HFF-Myc (cell line): ENCODE measurements at regions not wholly inside any gene's neighbourhood (a gene's known extent, or its start where the extent isn't known, plus 50 kb on each side); places are given as distances from the start of the nearest gene placed in this dataset.
"Not testable (repeated sequence)": the region's sequence is repeated elsewhere in the genome, so short reads cannot be mapped to it uniquely, and the experiment has no call there.

Experiments used
- DNase-seq: peaks from one replicate; pipeline ENCODE4 v3.0.0-alpha.2; 2011; ENCODE audit warnings: low read depth; ENCODE audit errors: extremely low read depth
- H3K4me3 ChIP-seq: replicated peaks from 2 replicates; pipeline ENCODE4 v1.5.1; 2011; ENCODE audit warnings: low read depth, mild to moderate bottlenecking, control low read depth, low read length
- TF ChIP-seq, protein P1 (sequence below): IDR thresholded peaks from 2 replicates; pipeline ENCODE4 v1.5.1; 2012; ENCODE audit warnings: mild to moderate bottlenecking, low read depth, low read length, control low read depth; ENCODE audit errors: missing control alignments

DNA sequence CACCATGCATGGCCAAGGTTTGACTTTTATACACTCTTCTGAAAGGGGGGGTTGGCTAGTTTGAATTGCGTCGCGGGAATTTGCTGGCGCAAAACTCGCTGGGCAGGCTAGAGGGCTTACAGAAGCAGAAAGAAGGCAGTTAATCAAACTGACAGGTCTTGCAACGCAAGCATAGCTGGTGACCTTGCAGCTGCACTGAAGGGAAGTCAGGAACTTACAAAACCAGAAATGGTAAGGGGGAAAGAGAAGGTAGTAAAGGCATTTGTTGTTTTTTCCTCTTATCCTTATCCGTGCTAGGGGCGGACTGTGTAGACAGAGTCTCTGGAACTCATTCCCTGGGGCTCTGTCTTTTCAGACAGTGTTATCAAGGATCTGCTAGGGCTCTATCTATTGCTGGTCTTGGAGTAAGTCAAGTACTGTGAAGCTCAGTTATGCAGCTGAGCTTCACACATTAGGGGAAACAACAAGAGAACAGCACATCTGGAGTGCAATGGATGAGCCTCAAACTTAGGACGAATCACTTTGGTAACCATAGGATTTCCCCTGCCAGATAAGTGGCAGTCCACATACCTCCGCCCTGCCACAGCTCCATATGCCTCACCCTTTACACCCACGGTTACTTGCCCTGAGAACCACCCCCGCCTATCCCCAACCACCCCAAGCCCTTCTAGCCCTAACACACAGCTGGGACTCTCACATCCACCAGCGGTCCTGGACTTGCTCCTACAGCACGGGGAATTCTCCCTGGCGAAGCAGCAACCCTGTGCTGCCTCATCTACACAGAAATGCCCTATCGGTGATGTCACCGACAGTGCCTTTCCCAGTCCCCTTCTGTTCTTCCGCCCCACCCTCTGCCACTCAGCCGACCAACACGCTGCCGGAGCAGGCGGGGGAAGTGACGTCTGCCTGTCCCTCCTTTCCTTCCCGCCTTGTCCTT, 251.4 kb downstream of the FAM72C start:
- H3K4me3 ChIP-seq = no peak overlapping the region
- DNase-seq = no peak
- TF ChIP-seq, protein P1, sequence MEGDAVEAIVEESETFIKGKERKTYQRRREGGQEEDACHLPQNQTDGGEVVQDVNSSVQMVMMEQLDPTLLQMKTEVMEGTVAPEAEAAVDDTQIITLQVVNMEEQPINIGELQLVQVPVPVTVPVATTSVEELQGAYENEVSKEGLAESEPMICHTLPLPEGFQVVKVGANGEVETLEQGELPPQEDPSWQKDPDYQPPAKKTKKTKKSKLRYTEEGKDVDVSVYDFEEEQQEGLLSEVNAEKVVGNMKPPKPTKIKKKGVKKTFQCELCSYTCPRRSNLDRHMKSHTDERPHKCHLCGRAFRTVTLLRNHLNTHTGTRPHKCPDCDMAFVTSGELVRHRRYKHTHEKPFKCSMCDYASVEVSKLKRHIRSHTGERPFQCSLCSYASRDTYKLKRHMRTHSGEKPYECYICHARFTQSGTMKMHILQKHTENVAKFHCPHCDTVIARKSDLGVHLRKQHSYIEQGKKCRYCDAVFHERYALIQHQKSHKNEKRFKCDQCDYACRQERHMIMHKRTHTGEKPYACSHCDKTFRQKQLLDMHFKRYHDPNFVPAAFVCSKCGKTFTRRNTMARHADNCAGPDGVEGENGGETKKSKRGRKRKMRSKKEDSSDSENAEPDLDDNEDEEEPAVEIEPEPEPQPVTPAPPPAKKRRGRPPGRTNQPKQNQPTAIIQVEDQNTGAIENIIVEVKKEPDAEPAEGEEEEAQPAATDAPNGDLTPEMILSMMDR = no peak

DNA sequence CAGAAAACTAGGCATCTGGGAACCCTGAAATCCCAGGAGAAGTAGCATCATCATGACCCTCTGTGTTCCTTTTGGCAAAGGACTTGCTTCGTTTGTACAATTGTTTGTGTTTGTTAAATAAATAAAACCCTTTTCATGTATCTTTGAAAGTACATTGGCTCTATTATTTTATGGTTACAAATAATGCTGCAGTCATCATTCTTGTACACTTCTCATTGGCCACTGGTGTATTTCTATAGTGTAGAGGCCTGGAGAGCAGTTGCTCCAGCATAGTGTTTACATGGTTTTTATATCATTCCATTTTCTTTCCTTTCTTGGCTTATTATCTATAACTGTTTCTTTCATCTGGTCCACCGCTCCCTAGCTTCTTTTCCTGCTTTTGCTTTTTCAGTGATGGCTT, 253.3 kb downstream of the FAM72C start:
- DNase-seq = no peak
- H3K4me3 ChIP-seq = no peak overlapping the region
- TF ChIP-seq, protein P1 = no peak

DNA sequence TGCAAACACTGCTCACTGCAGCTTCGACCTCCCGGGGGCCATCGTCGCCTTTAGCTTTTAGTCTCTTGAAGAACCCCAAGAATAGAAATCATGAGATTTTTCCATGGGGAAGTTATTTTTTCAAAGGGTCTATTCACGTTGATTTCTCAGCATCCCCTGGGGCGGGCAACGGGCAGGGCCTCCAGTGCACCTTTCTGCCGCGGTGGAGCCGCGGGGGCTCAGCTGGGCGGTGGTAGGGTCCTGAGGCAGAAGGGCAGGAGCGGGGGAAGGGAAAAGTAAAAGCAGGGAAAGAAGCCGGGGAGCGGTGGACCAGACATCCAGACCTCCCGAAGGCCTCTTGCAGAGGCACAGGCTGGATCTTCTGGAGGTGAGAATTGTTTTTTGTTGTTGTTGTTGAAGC, 253.8 kb downstream of the FAM72C start:
- DNase-seq = no peak
- H3K4me3 ChIP-seq = no peak overlapping the region
- TF ChIP-seq, protein P1 = no peak

DNA sequence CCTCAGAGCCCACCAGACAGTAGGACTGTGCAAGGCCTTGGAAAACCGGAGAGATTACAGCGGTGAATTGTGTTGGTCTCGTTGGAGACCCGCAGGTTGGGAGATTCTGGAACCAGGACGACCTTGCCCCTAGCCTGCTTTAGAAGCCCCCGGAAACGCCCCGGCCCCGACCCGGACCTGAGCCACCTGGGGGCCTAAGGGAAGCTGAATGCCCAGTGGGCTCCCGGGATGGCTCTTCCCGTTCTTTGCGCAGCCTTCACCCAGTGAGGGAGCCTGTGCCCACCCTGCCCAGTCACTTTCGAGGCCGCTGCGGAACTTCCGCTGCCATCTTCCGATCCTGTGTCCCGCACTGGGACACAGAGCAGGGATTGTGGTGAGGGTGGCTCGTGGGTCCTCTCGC, 254.4 kb downstream of the FAM72C start:
- TF ChIP-seq, protein P1 = no peak
- DNase-seq = no peak
- H3K4me3 ChIP-seq = no peak overlapping the region

DNA sequence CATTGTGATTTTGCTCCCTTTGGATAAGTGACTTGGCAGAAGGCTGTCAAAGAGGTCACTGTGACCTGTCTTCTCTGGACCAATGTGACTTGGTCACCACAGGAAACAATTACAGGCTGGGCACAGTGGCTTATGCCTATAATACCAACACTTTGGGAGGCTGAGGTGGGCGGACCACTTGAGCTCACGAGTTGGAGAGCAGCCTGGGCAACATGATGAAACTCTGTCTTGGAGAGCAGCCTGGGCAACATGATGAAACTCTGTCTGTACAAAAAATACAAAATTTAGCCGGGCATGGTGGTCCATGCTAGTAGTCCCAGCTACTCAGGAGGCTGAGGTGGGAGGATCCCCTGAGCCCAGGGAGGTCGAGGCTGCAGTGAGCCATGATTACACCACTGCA, 256.9 kb downstream of the FAM72C start:
- not testable (repeated sequence) for DNase-seq, H3K4me3 ChIP-seq

DNA sequence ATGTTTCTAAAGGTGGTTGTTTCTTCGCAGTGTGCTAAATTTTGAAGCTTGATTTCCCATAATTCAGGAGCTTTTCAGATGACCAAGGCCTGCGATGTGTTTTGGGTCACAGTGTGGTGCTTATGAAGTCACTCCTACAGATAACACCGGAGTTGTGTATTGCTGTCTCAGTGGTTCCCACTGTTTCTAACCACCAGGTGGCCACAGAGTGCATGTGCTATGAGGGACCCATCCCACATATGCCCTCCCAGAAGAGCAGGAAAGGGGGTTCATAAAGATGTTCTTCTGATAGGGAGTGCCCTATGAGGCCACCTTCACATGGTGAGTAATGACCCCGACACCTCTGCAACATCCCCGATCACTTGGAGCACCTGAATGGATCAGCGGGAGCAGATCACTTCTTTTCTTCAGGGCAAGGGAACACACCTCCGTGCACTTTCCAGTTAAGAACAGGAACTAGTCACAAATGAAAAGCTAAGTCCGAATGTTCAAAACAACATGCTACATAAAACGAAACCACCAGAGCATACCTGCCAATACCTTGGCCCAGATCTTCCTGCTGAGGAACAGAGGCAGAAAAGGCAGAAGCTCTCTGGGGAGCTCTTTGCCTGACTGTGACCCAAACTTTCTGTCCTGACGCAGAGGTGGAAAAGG, 262.1 kb downstream of the FAM72C start:
- H3K4me3 ChIP-seq, DNase-seq: not testable (repeated sequence)
- TF ChIP-seq, protein P1 = peak; percentile 6

DNA sequence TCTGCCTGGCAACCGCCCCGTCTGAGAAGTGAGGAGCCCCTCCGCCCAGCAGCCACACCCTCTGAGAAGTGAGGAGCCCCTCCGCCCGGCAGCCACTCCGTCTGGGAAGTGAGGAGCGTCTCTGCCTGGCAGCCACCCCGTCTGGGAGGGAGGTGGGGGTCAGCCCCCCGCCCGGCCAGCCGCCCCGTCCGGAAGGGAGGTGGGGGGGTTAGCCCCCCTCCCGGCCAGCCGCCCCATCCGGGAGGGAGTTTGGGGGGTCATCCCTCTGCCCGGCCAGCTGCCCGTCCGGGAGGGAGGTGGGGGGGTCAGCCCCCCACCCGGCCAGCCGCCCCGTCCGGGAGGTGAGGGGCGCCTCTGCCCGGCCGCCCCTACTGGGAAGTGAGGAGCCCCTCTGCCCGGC, 269.0 kb downstream of the FAM72C start:
- H3K4me3 ChIP-seq, DNase-seq: not testable (repeated sequence)
